B cell (primary cell): ENCODE measurements at regions not wholly inside any gene's neighbourhood (a gene's known extent, or its start where the extent isn't known, plus 50 kb on each side); places are given as distances from the start of the nearest gene placed in this dataset.

ENCODE experiments used
- EZH2 ChIP-seq: IDR thresholded peaks from 2 replicates; pipeline ENCODE4 v1.6.1; 2012; ENCODE audit warnings: borderline replicate concordance, low read depth, mild to moderate bottlenecking, moderate library complexity, low read length; ENCODE audit not compliant: insufficient read depth, poor library complexity, severe bottlenecking
- TF ChIP-seq, protein P1 (sequence below): fragments of 200-600 bp; IDR thresholded peaks from one replicate; pipeline ENCODE4 v1.8.0; 2022; ENCODE audit warnings: antibody characterized with exemption, mild to moderate bottlenecking

DNA sequence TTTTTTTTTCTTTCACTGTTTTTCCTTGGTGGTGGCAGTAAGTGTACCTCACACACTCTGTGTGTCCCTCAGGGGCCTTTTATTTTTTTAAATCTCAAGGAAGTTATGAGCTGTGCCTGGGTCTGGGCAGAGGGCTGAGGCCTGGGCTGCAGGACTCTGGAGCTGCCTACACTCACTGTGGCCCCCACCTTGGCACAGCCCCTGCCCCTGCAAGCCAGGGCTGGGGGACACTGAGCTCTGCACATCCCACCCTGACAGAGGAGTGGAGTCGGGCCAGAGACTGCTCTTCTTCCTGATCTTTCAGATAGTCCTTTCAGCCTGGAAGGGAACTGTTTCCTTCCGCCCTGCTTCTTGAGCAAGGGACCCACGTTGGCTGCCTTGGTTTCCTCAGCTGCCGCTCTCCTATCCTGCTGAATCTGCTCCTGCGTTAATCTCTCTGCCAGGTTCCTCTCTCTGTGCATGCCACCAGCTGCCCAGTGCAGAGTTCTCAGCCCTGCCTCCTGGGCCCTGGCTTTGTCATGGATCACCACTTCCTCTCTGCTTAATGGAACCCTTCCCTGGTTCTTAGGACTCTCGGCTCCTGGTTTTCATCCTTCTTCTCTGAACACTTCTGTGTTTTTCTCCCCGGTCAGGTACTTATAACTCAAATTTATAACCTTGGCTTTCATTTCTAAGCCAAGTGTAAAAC, 502.3 kb downstream of the DIRAS2 start:
- TF ChIP-seq, protein P1, sequence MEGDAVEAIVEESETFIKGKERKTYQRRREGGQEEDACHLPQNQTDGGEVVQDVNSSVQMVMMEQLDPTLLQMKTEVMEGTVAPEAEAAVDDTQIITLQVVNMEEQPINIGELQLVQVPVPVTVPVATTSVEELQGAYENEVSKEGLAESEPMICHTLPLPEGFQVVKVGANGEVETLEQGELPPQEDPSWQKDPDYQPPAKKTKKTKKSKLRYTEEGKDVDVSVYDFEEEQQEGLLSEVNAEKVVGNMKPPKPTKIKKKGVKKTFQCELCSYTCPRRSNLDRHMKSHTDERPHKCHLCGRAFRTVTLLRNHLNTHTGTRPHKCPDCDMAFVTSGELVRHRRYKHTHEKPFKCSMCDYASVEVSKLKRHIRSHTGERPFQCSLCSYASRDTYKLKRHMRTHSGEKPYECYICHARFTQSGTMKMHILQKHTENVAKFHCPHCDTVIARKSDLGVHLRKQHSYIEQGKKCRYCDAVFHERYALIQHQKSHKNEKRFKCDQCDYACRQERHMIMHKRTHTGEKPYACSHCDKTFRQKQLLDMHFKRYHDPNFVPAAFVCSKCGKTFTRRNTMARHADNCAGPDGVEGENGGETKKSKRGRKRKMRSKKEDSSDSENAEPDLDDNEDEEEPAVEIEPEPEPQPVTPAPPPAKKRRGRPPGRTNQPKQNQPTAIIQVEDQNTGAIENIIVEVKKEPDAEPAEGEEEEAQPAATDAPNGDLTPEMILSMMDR = no peak
- TF ChIP-seq EZH2 = no peak
